GM10248 (cell line): ENCODE measurements at regions not wholly inside any gene's neighbourhood (a gene's known extent, or its start where the extent isn't known, plus 50 kb on each side); places are given as distances from the start of the nearest gene placed in this dataset.

ENCODE experiments used
- CTCF ChIA-PET: fragments of 300-600 bp; sonication (Branson Sonifier 250); formaldehyde crosslinking; extraction: SDS; loops from one replicate; lab custom pipeline; 2021; ENCODE audit warnings: antibody characterized with exemption; lab: Yijun Ruan, JAX
- POLR2A ChIA-PET: fragments of 350-650 bp; sonication (Branson Sonifier 250); formaldehyde crosslinking; extraction: SDS; loops from one replicate; lab custom pipeline; 2020; ENCODE audit warnings: antibody characterized with exemption; lab: Yijun Ruan, JAX
- DNase-seq: peaks from one replicate; pipeline ENCODE4 v3.0.0; 2012; ENCODE audit errors: extremely low spot score
- TF ChIP-seq, protein P1 (sequence below): IDR thresholded peaks from 2 replicates; pipeline ENCODE4 v1.5.1; 2012; ENCODE audit warnings: mild to moderate bottlenecking, low read depth; ENCODE audit errors: extremely low read depth, missing control alignments, control extremely low read depth

DNA sequence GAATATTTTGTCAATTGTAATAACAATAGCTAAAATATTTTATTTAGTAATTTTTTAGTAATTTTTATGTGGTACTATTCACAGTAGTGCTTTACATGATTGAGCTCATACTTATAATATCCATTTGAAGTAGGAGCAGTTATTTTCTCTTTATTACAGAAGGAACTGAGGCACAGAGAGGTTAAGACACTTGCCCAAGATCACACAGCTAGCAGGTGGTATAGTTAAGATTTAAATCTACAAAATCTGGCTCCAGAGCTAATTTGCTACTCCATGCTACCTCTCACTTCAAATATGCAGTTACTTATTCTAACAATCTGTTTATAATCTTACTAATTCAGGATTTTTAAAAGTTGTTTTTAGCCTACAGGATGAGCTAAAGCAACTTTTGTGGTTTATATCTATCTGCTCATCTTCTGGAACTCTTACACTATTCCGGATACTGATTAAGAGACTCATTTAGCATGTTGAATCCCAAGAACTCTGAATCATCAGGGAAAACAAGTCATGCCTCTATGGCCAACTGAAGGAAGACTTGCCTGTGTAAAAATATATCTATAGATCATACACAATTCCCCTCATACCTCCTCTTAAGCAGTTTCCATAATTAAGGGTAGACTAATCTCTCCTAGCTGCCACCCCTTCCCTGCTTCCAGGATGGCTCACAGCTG, 324.2 kb downstream of the UBE3D start:
- TF ChIP-seq, protein P1, sequence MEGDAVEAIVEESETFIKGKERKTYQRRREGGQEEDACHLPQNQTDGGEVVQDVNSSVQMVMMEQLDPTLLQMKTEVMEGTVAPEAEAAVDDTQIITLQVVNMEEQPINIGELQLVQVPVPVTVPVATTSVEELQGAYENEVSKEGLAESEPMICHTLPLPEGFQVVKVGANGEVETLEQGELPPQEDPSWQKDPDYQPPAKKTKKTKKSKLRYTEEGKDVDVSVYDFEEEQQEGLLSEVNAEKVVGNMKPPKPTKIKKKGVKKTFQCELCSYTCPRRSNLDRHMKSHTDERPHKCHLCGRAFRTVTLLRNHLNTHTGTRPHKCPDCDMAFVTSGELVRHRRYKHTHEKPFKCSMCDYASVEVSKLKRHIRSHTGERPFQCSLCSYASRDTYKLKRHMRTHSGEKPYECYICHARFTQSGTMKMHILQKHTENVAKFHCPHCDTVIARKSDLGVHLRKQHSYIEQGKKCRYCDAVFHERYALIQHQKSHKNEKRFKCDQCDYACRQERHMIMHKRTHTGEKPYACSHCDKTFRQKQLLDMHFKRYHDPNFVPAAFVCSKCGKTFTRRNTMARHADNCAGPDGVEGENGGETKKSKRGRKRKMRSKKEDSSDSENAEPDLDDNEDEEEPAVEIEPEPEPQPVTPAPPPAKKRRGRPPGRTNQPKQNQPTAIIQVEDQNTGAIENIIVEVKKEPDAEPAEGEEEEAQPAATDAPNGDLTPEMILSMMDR, result no peak
- DNase-seq, result no peak
- ChIA-PET CTCF (interaction anchor here (0.8 kb wide), 1 partner anchor 167 kb away, joined by 3 read pairs; no protein-coding TSS in a partner anchor), POLR2A (no interaction called here)

DNA sequence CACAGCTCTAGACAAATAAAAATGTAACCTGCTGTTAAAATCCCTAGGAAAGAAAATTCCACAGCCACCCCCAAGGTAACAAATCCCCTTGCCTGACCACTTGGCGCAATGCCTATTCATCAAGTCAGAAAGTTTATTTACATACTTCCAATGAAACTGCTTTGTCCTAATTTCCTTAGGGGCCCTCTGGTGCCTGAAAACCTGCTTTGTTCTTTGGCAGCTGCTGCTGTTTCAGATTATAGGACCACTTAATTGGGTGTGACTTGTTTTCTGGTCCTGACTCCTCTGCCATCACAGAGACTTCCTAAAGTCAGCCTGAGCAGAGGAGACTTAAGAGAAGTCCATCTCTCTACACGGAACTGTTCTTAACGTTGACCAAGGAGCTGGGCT, 323.6 kb downstream of the UBE3D start:
- ChIA-PET CTCF (interaction anchor here (0.8 to 1.1 kb wide), 2 partner anchors 11 to 167 kb away, joined by 3 to 4 read pairs; no protein-coding TSS in a partner anchor), POLR2A (no interaction called here)
- TF ChIP-seq, protein P1, result no peak
- DNase-seq, result no peak

DNA sequence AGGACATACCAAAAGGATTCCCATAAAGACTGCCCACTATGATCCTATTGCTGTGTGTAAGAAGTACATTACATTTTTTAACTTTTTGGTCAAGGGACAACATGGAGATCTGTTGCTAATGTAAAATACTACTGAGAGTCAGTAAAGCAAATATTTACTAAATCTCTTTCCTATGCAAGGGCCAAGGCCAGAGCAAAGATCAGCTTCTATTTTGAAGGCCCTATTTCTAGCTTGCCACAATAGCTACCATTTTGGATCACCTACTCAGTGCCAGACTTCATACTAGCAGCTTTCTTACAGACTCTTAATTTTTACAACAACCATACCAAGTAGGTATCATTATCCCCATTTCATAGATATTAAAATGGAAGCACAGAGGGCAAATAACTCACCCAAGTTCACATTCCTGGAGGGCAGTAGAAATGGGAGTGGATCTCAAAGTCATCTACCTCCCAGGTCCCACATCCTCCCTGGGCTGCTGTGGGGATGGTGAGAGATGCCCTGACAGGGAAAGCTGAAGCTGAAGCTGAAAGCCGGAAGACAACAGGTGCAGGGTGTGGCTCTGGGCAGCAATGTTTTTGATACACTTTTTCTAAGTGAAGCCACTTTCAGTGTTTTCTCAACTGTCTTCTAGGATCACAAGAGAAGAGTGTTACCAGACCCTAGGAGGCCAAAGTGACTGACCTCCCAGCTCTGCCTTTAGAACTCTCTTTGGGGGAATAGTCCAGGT, 321.2 kb downstream of the UBE3D start:
- CTCF ChIA-PET, result interaction anchor here (1.0 kb wide), 1 partner anchor 33 kb away, joined by 3 read pairs; no protein-coding TSS in a partner anchor
- POLR2A ChIA-PET, result no interaction called here
- DNase-seq, result no peak
- TF ChIP-seq, protein P1, result no peak

DNA sequence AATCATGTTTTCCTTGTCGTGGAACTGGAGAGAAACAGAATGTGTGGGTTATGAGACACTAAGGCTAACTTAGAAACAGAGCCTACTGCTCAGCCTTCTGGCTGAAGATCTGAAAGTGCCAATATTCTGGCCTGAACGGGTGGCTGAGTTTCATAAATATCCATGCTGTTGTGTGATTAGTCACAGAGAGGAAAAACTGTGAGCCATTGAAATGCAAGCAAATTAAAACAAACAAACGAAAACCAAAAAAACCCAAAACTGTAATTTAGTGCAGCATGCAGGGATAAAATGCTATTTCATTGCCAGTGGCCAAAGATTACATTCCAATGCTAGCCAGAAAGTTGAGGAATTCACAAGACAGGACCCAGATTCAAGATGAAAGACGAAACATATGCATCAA, 315.1 kb downstream of the UBE3D start:
- no peak for DNase-seq
- CTCF ChIA-PET, result interaction anchor here (1.0 to 1.8 kb wide), 4 partner anchors 11 to 401 kb away, joined by 3 to 4 read pairs (median 4); no protein-coding TSS in a partner anchor
- POLR2A ChIA-PET, result no interaction called here
- TF ChIP-seq, protein P1, result no peak

DNA sequence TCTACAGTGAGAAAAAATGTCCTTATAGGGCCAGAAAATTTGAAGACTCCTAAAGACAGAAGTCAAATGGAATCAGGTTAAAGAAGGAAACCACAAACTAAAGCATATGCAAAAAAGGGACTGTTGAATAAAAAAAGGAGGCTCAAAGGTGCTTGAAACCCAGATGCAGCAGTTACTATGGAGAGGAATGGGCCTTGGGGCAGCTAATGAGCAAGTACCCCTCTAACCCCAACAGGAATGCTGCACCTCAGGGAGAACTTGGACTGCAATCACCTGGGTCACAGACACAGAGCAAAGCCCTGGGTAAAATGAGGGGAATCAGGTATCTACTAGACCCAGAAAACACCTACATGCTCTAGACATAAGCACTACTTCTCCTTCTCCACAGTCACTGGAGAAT, 313.9 kb downstream of the UBE3D start:
- POLR2A ChIA-PET, result no interaction called here

DNA sequence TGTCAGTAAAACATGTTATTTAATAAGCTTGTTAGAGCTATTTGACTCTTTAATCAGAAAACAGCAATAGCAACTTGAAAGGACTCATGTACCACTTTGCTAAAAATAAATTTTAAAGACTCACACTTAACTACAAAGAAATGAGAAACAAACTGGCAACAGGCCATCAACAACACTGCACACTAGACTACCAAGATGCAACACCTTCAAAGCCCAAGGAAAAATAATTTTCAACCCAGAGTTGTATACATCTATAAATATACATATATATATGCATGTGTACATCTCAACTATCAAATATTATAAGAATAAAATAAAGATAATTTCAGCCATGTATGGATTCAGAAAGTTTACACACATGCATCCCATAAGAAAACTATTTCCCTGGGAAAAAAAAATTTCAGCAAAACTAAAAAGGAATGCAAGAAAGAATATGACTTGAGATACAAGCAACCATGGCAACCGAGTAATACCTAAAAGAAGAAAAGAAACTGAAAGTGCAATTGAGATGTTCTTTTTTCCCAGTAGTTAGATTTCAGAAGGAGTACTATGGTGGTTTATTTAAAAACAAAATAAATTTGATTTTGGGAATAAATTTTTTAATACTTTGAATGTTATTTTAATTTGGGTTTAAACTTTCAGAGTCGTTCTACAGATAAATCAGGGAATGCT, 303.8 kb downstream of the UBE3D start:
- POLR2A ChIA-PET, result no interaction called here
- TF ChIP-seq, protein P1, result no peak
- CTCF ChIA-PET, result no interaction called here
- peak; percentile 8 for DNase-seq

More for the DNA sequence above, 313.9 kb downstream of the UBE3D start:
- TF ChIP-seq, protein P1, result no peak
- CTCF ChIA-PET, result no interaction called here
- DNase-seq, result no peak
